ENCODE measurements at regions not wholly inside any gene's neighbourhood (a gene's known extent, or its start where the extent isn't known, plus 50 kb on each side); places are given as distances from the start of the nearest gene placed in this dataset.

DNA sequence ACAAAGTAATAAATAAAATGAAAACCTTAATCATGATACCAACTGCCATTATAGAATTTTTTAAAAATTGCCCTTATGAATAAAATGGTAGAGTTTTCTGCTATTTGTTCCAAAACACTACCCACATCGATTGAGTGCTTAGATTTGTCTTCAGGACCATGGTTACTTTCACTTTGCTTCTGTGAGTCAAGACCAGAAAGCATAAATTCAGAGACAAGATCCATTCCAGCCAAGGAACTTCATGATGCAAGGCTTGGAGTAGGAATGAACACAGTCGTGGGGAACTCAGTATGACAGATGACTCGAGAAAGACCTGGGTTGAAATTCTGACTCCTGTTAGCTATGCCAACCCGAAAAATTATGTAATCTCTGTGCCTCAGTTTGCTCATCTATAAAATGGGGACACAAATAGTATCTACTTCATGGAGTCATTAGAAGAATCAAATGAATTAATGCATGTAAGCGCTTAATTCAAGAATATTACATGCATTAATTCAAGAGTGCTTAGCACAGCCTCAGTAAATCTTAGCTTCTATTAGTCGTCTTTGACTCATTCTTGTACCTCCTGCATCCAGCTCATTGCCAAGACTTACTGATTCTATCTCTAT lies 72.5 kb upstream of the MYLIP start:
- no peak overlapping the region for H2BK12ac ChIP-seq (ENCODE audit: low read length)
- no peak overlapping the region for H3K27ac ChIP-seq (replicated peaks; ENCODE audit: low read length)
- no CpG with 5 or more reads among the region's 6 CpGs for WGBS, 2 donors (ENCODE audit: extremely low coverage in 2 of 2, insufficient read length in 2 of 2, insufficient replicate concordance in 1 of 2)
- no peak overlapping the region for H3K4me3 ChIP-seq (ENCODE audit: low read length in 2 of 2)
- H3K4me1 ChIP-seq (ENCODE audit: control insufficient read depth in 2 of 2, insufficient read depth in 1 of 2, low read depth in 1 of 2, low read length in 2 of 2), result no peaks in the 10 kb centered on the region
- no peak overlapping the region for H2AK5ac ChIP-seq (ENCODE audit: low read depth, low read length)
- no peaks in the 10 kb centered on the region for H3K79me1 ChIP-seq (ENCODE audit: low read depth, low read length)
- no peak overlapping the region for H3K23ac ChIP-seq (ENCODE audit: low read depth, low read length, poor library complexity)
- no peak overlapping the region for H3K4ac ChIP-seq (ENCODE audit: low read length)
- no peak overlapping the region for H3K4me2 ChIP-seq (ENCODE audit: insufficient read depth, low read length, poor library complexity, severe bottlenecking)
- no peak overlapping the region for H4K8ac ChIP-seq (ENCODE audit: low read depth, low read length)
- no peak overlapping the region for H4K91ac ChIP-seq (ENCODE audit: low read depth, low read length, poor library complexity)
- no peak overlapping the region for H3K18ac ChIP-seq (ENCODE audit: low read length)
- H3K36me3 ChIP-seq (replicated peaks in 1 of 2; ENCODE audit: control insufficient read depth in 2 of 2, insufficient read depth in 2 of 2, low read length in 2 of 2), result no peaks in the 10 kb centered on the region
- no peaks in the 10 kb centered on the region for H3K9me3 ChIP-seq (replicated peaks in 1 of 2; ENCODE audit: control insufficient read depth in 2 of 2, insufficient read depth in 1 of 2, low read depth in 1 of 2, low read length in 2 of 2)
- H2BK120ac ChIP-seq (ENCODE audit: low read depth, low read length), result no peak overlapping the region
- no peak for DNase-seq (ENCODE audit: low spot score)
- no peak overlapping the region for H3K14ac ChIP-seq (ENCODE audit: low read length)
- H3K9ac ChIP-seq (ENCODE audit: low read depth, low read length, poor library complexity), result no peak overlapping the region
- no peak overlapping the region for H2BK15ac ChIP-seq (ENCODE audit: low read length)
- H2BK5ac ChIP-seq (ENCODE audit: low read length), result no peak overlapping the region
- no peaks in the 10 kb centered on the region for H3K27me3 ChIP-seq (ENCODE audit: control insufficient read depth in 3 of 3, insufficient read depth in 3 of 3, low read depth in 1 of 3, low read length in 3 of 3)
- H2AFZ ChIP-seq (ENCODE audit: low read length), result no peak overlapping the region

DNA sequence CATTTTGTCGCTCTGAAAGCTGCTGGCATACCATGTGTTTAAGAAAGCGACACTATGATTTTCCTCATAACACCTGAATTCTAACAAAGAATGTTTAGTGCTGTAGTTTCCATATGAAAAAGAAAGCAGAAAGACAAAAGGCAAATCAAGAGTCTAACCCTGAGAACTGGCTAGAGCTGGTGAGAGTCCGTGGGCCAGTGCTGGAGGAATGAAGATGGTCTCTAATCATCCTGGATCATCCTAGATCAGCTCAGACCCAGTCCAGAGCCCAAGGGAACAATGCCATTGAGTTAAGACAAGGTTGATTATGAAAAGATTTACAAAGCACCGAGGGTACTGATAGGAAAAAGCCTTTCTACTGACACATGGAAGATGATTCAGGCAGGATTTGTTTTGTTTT lies 73.0 kb upstream of the MYLIP start:
- Histone ChIP-seq H3K23ac (ENCODE audit: low read depth, low read length, poor library complexity) (no peak overlapping the region), H2BK12ac (ENCODE audit: low read length) (no peak overlapping the region), H2BK120ac (ENCODE audit: low read depth, low read length) (no peak overlapping the region), H3K18ac (ENCODE audit: low read length) (no peak overlapping the region), H3K14ac (ENCODE audit: low read length) (no peak overlapping the region), H2BK5ac (ENCODE audit: low read length) (no peak overlapping the region), H3K9me3 (replicated peaks in 1 of 2; ENCODE audit: control insufficient read depth in 2 of 2, insufficient read depth in 1 of 2, low read depth in 1 of 2, low read length in 2 of 2) (no peaks in the 10 kb centered on the region), H3K27me3 (ENCODE audit: control insufficient read depth in 3 of 3, insufficient read depth in 3 of 3, low read depth in 1 of 3, low read length in 3 of 3) (no peaks in the 10 kb centered on the region), H3K4me1 (ENCODE audit: control insufficient read depth in 2 of 2, insufficient read depth in 1 of 2, low read depth in 1 of 2, low read length in 2 of 2) (no peaks in the 10 kb centered on the region), H2AK5ac (ENCODE audit: low read depth, low read length) (no peak overlapping the region), H4K8ac (ENCODE audit: low read depth, low read length) (no peak overlapping the region), H3K79me1 (ENCODE audit: low read depth, low read length) (no peaks in the 10 kb centered on the region), H3K4me2 (ENCODE audit: insufficient read depth, low read length, poor library complexity, severe bottlenecking) (no peak overlapping the region), H2AFZ (ENCODE audit: low read length) (no peak overlapping the region), H3K27ac (replicated peaks; ENCODE audit: low read length) (no peak overlapping the region), H3K36me3 (replicated peaks in 1 of 2; ENCODE audit: control insufficient read depth in 2 of 2, insufficient read depth in 2 of 2, low read length in 2 of 2) (no peaks in the 10 kb centered on the region), H2BK15ac (ENCODE audit: low read length) (no peak overlapping the region), H3K9ac (ENCODE audit: low read depth, low read length, poor library complexity) (no peak overlapping the region), H3K4me3 (ENCODE audit: low read length in 2 of 2) (no peak overlapping the region), H3K4ac (ENCODE audit: low read length) (no peak overlapping the region), H4K91ac (ENCODE audit: low read depth, low read length, poor library complexity) (no peak overlapping the region)
- no peak for DNase-seq (ENCODE audit: low spot score)
- WGBS, 2 donors (ENCODE audit: extremely low coverage in 2 of 2, insufficient read length in 2 of 2, insufficient replicate concordance in 1 of 2), result no CpG with 5 or more reads among the region's 4 CpGs

DNA sequence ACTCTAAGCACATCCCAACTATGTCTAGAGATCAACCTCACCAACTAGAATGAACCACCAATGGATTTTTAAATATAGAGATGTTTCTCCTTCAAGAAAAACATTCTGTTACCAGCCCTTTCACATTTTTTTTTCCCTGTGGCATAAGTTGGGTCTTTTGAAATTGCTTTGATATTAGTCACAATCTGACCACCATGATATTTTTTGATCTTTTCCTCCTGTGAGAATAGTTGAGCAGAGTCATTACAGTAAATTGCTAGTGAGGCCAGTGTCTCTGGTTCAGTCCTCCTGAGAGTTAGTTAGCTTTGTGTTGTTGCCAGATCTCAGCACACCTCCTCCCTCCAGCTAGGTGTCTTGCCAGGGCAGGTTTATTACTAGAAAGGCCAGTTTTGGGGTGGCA lies 79.7 kb upstream of the MYLIP start:
- Histone ChIP-seq H3K9me3 (replicated peaks in 1 of 2; ENCODE audit: control insufficient read depth in 2 of 2, insufficient read depth in 1 of 2, low read depth in 1 of 2, low read length in 2 of 2) (no peaks in the 10 kb centered on the region), H3K9ac (ENCODE audit: low read depth, low read length, poor library complexity) (no peak overlapping the region), H3K4me3 (ENCODE audit: low read length in 2 of 2) (no peak overlapping the region), H3K27me3 (ENCODE audit: control insufficient read depth in 3 of 3, insufficient read depth in 3 of 3, low read depth in 1 of 3, low read length in 3 of 3) (no peaks in the 10 kb centered on the region), H2BK12ac (ENCODE audit: low read length) (no peak overlapping the region), H3K79me1 (ENCODE audit: low read depth, low read length) (no peaks in the 10 kb centered on the region), H3K18ac (ENCODE audit: low read length) (no peak overlapping the region), H3K27ac (replicated peaks; ENCODE audit: low read length) (no peak overlapping the region), H2AFZ (ENCODE audit: low read length) (no peak overlapping the region), H3K23ac (ENCODE audit: low read depth, low read length, poor library complexity) (no peak overlapping the region), H3K4me2 (ENCODE audit: insufficient read depth, low read length, poor library complexity, severe bottlenecking) (no peak overlapping the region), H3K4me1 (ENCODE audit: control insufficient read depth in 2 of 2, insufficient read depth in 1 of 2, low read depth in 1 of 2, low read length in 2 of 2) (no peaks in the 10 kb centered on the region), H3K36me3 (replicated peaks in 1 of 2; ENCODE audit: control insufficient read depth in 2 of 2, insufficient read depth in 2 of 2, low read length in 2 of 2) (no peaks in the 10 kb centered on the region), H2BK5ac (ENCODE audit: low read length) (no peak overlapping the region), H4K91ac (ENCODE audit: low read depth, low read length, poor library complexity) (no peak overlapping the region), H2BK15ac (ENCODE audit: low read length) (no peak overlapping the region), H3K14ac (ENCODE audit: low read length) (no peak overlapping the region), H2AK5ac (ENCODE audit: low read depth, low read length) (no peak overlapping the region), H3K4ac (ENCODE audit: low read length) (no peak overlapping the region), H4K8ac (ENCODE audit: low read depth, low read length) (no peak overlapping the region), H2BK120ac (ENCODE audit: low read depth, low read length) (no peak overlapping the region)
- DNase-seq (ENCODE audit: low spot score), result no peak

DNA sequence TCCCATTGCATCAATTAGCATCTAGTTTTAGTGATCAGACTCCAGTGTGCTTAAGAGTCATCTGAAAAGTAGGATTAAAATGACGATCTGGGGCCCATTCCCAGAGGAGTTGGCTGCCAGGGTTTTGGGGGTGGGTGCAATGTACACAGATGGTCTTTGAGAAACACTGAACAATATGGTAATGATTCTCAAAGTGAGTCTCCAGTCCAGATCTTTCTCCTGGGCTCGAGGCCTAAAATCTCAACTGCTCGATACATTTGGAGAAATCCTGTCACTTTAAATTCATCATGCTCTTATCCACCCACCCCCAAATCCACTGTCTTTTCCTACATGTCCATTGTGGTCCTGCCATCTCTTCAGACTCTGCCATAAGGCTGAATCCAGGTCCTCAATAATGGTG lies 80.7 kb upstream of the MYLIP start:
- Histone ChIP-seq H3K9me3 (replicated peaks in 1 of 2; ENCODE audit: control insufficient read depth in 2 of 2, insufficient read depth in 1 of 2, low read depth in 1 of 2, low read length in 2 of 2) (no peaks in the 10 kb centered on the region), H2AK5ac (ENCODE audit: low read depth, low read length) (no peak overlapping the region), H3K9ac (ENCODE audit: low read depth, low read length, poor library complexity) (no peak overlapping the region), H3K14ac (ENCODE audit: low read length) (no peak overlapping the region), H2BK12ac (ENCODE audit: low read length) (no peak overlapping the region), H3K27me3 (ENCODE audit: control insufficient read depth in 3 of 3, insufficient read depth in 3 of 3, low read depth in 1 of 3, low read length in 3 of 3) (no peaks in the 10 kb centered on the region), H2AFZ (ENCODE audit: low read length) (no peak overlapping the region), H4K8ac (ENCODE audit: low read depth, low read length) (no peak overlapping the region), H3K36me3 (replicated peaks in 1 of 2; ENCODE audit: control insufficient read depth in 2 of 2, insufficient read depth in 2 of 2, low read length in 2 of 2) (no peaks in the 10 kb centered on the region), H3K4me1 (ENCODE audit: control insufficient read depth in 2 of 2, insufficient read depth in 1 of 2, low read depth in 1 of 2, low read length in 2 of 2) (no peaks in the 10 kb centered on the region), H2BK5ac (ENCODE audit: low read length) (no peak overlapping the region), H4K91ac (ENCODE audit: low read depth, low read length, poor library complexity) (no peak overlapping the region), H3K4me2 (ENCODE audit: insufficient read depth, low read length, poor library complexity, severe bottlenecking) (no peak overlapping the region), H2BK120ac (ENCODE audit: low read depth, low read length) (no peak overlapping the region), H3K79me1 (ENCODE audit: low read depth, low read length) (no peaks in the 10 kb centered on the region), H3K23ac (ENCODE audit: low read depth, low read length, poor library complexity) (no peak overlapping the region), H3K4me3 (ENCODE audit: low read length in 2 of 2) (no peak overlapping the region), H2BK15ac (ENCODE audit: low read length) (no peak overlapping the region), H3K4ac (ENCODE audit: low read length) (no peak overlapping the region), H3K18ac (ENCODE audit: low read length) (no peak overlapping the region), H3K27ac (replicated peaks; ENCODE audit: low read length) (no peak overlapping the region)
- DNase-seq (ENCODE audit: low spot score), result no peak
- WGBS, 2 donors (ENCODE audit: extremely low coverage in 2 of 2, insufficient read length in 2 of 2, insufficient replicate concordance in 1 of 2), result no CpG with 5 or more reads among the region's 3 CpGs
